Nephron (organoid): ENCODE measurements at regions not wholly inside any gene's neighbourhood (a gene's known extent, or its start where the extent isn't known, plus 50 kb on each side); places are given as distances from the start of the nearest gene placed in this dataset.

Experiments used
- H3K27ac Mint-ChIP-seq, 3 experiments: 2 replicates each; pipeline ENCODE4 v1.8.0; 2020; ENCODE audit warnings: mixed read lengths in 3 of 3, mild to moderate bottlenecking in 2 of 3, moderate library complexity in 1 of 3
- H3K27me3 Mint-ChIP-seq: 2 replicates; pipeline ENCODE4 v1.8.0; 2021; ENCODE audit warnings: low read depth, mild to moderate bottlenecking, moderate library complexity, mixed read lengths
- H3K36me3 Mint-ChIP-seq: 2 replicates; pipeline ENCODE4 v1.8.0; 2020; ENCODE audit warnings: low read depth, mixed read lengths
- H3K4me1 Mint-ChIP-seq: 2 replicates; pipeline ENCODE4 v1.8.0; 2020; ENCODE audit warnings: mixed read lengths
- H3K4me3 Mint-ChIP-seq, 3 experiments: 2 replicates each; pipeline ENCODE4 v1.8.0; 2020; ENCODE audit warnings: mild to moderate bottlenecking in 3 of 3, mixed read lengths in 3 of 3, moderate library complexity in 2 of 3
- H3K9me3 Mint-ChIP-seq: 2 replicates; pipeline ENCODE4 v1.8.0; 2020; ENCODE audit warnings: mixed read lengths
- CTCF ChIP-seq, 3 experiments: fragments of 200-600 bp; sonication (generic); IDR thresholded peaks; one replicate each; pipeline ENCODE4 v1.5.0; 2021; ENCODE audit warnings: antibody characterized with exemption in 3 of 3; ENCODE audit not compliant: unreplicated experiment in 3 of 3

- Mint-ChIP-seq H3K4me1 (no peaks in the 10 kb centered on the region), H3K9me3 (no peaks in the 10 kb centered on the region), H3K36me3 (no peaks in the 10 kb centered on the region), H3K4me3 (no peak overlapping the region), H3K27ac (no peak overlapping the region), H3K27me3 (no peaks in the 10 kb centered on the region)
- TF ChIP-seq CTCF (IDR thresholded peaks at IDR 0.05; ENCODE audit: unreplicated experiment in 3 of 3), result no peak
Observed at GRCh38 chr4:63371001-63371400, 1038.2 kb downstream of the TECRL start.

GRCh38 chr4:63361628-63362027 lies 1047.6 kb downstream of the TECRL start:
- Mint-ChIP-seq H3K4me3 (no peak overlapping the region), H3K27ac (no peak overlapping the region), H3K27me3 (no peaks in the 10 kb centered on the region), H3K9me3 (no peaks in the 10 kb centered on the region), H3K36me3 (no peaks in the 10 kb centered on the region), H3K4me1 (no peaks in the 10 kb centered on the region)
- no peak for TF ChIP-seq CTCF (IDR thresholded peaks at IDR 0.05; ENCODE audit: unreplicated experiment in 3 of 3)

GRCh38 chr4:63361066-63361465 lies 1048.2 kb downstream of the TECRL start:
- no peaks in the 10 kb centered on the region for H3K9me3 Mint-ChIP-seq
- H3K4me3 Mint-ChIP-seq, result no peak overlapping the region
- no peaks in the 10 kb centered on the region for H3K4me1 Mint-ChIP-seq
- no peaks in the 10 kb centered on the region for H3K27me3 Mint-ChIP-seq
- H3K36me3 Mint-ChIP-seq, result no peaks in the 10 kb centered on the region
- peak overlapping the region in 1 of 3 experiments; percentile 31 for H3K27ac Mint-ChIP-seq
- TF ChIP-seq CTCF (IDR thresholded peaks at IDR 0.05; ENCODE audit: unreplicated experiment in 3 of 3), result no peak

- H3K9me3 Mint-ChIP-seq, result peaks cover 13% of the 10 kb centered on the region
- no peak overlapping the region for H3K27ac Mint-ChIP-seq
- H3K4me3 Mint-ChIP-seq, result no peak overlapping the region
- no peak for TF ChIP-seq CTCF (IDR thresholded peaks at IDR 0.05; ENCODE audit: unreplicated experiment in 3 of 3)
- no peaks in the 10 kb centered on the region for H3K36me3 Mint-ChIP-seq
- H3K4me1 Mint-ChIP-seq, result no peaks in the 10 kb centered on the region
- H3K27me3 Mint-ChIP-seq, result peaks cover 3% of the 10 kb centered on the region
Observed at GRCh38 chr4:63349674-63350025, 1059.6 kb downstream of the TECRL start.

GRCh38 chr4:63348735-63349673 lies 1060.2 kb downstream of the TECRL start:
- Mint-ChIP-seq H3K27me3 (peaks cover 3% of the 10 kb centered on the region), H3K36me3 (no peaks in the 10 kb centered on the region), H3K9me3 (peaks cover 13% of the 10 kb centered on the region), H3K4me3 (no peak overlapping the region), H3K27ac (no peak overlapping the region), H3K4me1 (no peaks in the 10 kb centered on the region)
- no peak for TF ChIP-seq CTCF (IDR thresholded peaks at IDR 0.05; ENCODE audit: unreplicated experiment in 3 of 3)

- Mint-ChIP-seq H3K4me1 (peaks cover 9% of the 10 kb centered on the region), H3K27ac (no peak overlapping the region), H3K27me3 (no peaks in the 10 kb centered on the region), H3K36me3 (no peaks in the 10 kb centered on the region), H3K9me3 (peaks cover 19% of the 10 kb centered on the region), H3K4me3 (no peak overlapping the region)
- TF ChIP-seq CTCF (IDR thresholded peaks at IDR 0.05; ENCODE audit: unreplicated experiment in 3 of 3), result no peak
Observed at GRCh38 chr4:63325140-63325539, 1084.1 kb downstream of the TECRL start.
